ENCODE measurements at regions not wholly inside any gene's neighbourhood (a gene's known extent, or its start where the extent isn't known, plus 50 kb on each side); places are given as distances from the start of the nearest gene placed in this dataset.

DNA sequence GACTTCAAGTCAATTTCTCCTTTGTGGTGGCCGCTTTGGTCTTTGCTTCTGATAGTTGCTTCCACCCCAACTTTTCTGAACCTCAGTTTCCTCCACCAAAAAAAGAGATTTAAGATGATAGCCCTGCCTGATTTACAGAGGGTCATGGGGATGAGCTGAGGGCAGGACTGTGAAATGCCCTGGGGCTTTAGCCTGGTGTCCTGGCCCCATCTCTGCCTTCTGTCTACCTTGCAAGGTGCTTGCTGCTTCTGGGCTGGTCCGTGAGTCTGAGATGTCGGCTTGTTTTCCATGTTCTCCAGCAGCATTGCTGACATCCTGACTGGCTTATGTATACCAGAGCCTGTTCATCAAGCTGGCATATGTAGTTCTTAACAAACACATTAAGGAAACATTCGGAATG lies 191.9 kb upstream of the MPHOSPH6 start:
- TF ChIP-seq, protein P1, sequence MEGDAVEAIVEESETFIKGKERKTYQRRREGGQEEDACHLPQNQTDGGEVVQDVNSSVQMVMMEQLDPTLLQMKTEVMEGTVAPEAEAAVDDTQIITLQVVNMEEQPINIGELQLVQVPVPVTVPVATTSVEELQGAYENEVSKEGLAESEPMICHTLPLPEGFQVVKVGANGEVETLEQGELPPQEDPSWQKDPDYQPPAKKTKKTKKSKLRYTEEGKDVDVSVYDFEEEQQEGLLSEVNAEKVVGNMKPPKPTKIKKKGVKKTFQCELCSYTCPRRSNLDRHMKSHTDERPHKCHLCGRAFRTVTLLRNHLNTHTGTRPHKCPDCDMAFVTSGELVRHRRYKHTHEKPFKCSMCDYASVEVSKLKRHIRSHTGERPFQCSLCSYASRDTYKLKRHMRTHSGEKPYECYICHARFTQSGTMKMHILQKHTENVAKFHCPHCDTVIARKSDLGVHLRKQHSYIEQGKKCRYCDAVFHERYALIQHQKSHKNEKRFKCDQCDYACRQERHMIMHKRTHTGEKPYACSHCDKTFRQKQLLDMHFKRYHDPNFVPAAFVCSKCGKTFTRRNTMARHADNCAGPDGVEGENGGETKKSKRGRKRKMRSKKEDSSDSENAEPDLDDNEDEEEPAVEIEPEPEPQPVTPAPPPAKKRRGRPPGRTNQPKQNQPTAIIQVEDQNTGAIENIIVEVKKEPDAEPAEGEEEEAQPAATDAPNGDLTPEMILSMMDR (IDR thresholded peaks at IDR 0.05) = no peak
- no peak for TF ChIP-seq POLR2A (IDR thresholded peaks at IDR 0.05)

All from suprapubic skin (tissue), 3 donors.